ENCODE measurements at regions not wholly inside any gene's neighbourhood (a gene's known extent, or its start where the extent isn't known, plus 50 kb on each side); places are given as distances from the start of the nearest gene placed in this dataset.

DNA sequence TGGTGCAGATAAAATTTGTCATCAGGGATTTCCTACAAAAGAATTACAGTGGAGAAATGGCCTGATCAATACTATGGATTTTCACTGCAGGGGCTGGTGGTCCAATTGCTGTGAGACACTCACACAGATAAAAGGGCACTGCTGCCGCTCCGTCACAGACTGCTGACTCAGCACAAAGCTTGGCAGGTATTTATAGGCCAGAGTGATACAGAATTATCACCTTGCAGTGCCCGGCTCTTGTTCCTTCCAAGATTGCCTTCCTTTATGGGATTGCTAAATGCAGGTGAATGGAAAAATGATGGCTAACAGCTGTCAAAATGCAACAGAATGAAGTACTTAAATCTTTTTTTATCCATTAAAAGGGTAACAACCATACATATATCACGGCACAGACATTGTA, 247.8 kb upstream of the ZFP64 start:
- TF ChIP-seq POLR2A (IDR thresholded peaks at IDR 0.05) (no peak), EP300 (IDR thresholded peaks at IDR 0.05) (no peak), POLR2AphosphoS5 (IDR thresholded peaks at IDR 0.05) (no peak)
- TF ChIP-seq, protein P1, sequence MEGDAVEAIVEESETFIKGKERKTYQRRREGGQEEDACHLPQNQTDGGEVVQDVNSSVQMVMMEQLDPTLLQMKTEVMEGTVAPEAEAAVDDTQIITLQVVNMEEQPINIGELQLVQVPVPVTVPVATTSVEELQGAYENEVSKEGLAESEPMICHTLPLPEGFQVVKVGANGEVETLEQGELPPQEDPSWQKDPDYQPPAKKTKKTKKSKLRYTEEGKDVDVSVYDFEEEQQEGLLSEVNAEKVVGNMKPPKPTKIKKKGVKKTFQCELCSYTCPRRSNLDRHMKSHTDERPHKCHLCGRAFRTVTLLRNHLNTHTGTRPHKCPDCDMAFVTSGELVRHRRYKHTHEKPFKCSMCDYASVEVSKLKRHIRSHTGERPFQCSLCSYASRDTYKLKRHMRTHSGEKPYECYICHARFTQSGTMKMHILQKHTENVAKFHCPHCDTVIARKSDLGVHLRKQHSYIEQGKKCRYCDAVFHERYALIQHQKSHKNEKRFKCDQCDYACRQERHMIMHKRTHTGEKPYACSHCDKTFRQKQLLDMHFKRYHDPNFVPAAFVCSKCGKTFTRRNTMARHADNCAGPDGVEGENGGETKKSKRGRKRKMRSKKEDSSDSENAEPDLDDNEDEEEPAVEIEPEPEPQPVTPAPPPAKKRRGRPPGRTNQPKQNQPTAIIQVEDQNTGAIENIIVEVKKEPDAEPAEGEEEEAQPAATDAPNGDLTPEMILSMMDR (IDR thresholded peaks at IDR 0.05), result no peak

All from gastroesophageal sphincter (tissue), 3 donors.